Neural cell (in vitro differentiated cells): ENCODE measurements at regions not wholly inside any gene's neighbourhood (a gene's known extent, or its start where the extent isn't known, plus 50 kb on each side); places are given as distances from the start of the nearest gene placed in this dataset.

Experiments
- EZH2 ChIP-seq: fragments of 200-600, 300-800 bp; shearing (Covaris generic), sonication (generic); IDR thresholded peaks from 2 replicates; pipeline ENCODE4 v1.6.1; 2014; ENCODE audit warnings: antibody characterized with exemption, low read length, borderline replicate concordance, mild to moderate bottlenecking; ENCODE audit not compliant: insufficient read depth, poor library complexity, severe bottlenecking
- POLR2AphosphoS5 ChIP-seq: IDR thresholded peaks from 2 replicates; pipeline ENCODE4 v1.6.1; 2012
- TAF1 ChIP-seq: IDR thresholded peaks from 2 replicates; pipeline ENCODE4 v1.6.1; 2012; ENCODE audit warnings: low read depth
- TF ChIP-seq, protein P1 (sequence below): fragments of 450-650 bp; IDR thresholded peaks from 2 replicates; pipeline ENCODE4 v1.5.1; 2014; ENCODE audit warnings: antibody characterized with exemption, mild to moderate bottlenecking, moderate library complexity; ENCODE audit not compliant: poor library complexity, severe bottlenecking

DNA sequence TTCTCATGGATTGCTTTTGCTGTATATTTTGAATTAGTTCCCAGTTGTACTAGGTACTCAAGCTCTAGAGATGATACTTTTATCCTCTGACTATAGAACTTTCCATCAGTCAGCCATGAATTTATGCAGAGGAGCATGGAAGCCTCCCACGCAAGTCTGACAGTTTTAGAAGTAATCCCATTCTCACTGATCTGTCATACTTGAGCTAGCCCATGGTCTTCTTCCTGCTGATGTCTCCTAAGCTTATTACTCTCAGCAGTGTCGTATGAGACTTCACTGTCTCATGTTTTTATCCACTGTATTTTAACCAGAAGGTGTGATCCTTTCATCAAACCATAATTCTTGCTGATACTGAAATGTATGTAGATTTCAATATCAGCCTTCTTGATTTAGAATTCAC lies 715.2 kb upstream of the MARCKS start:
- no peak for TF ChIP-seq TAF1
- TF ChIP-seq, protein P1, sequence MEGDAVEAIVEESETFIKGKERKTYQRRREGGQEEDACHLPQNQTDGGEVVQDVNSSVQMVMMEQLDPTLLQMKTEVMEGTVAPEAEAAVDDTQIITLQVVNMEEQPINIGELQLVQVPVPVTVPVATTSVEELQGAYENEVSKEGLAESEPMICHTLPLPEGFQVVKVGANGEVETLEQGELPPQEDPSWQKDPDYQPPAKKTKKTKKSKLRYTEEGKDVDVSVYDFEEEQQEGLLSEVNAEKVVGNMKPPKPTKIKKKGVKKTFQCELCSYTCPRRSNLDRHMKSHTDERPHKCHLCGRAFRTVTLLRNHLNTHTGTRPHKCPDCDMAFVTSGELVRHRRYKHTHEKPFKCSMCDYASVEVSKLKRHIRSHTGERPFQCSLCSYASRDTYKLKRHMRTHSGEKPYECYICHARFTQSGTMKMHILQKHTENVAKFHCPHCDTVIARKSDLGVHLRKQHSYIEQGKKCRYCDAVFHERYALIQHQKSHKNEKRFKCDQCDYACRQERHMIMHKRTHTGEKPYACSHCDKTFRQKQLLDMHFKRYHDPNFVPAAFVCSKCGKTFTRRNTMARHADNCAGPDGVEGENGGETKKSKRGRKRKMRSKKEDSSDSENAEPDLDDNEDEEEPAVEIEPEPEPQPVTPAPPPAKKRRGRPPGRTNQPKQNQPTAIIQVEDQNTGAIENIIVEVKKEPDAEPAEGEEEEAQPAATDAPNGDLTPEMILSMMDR, result no peak
- no peak for TF ChIP-seq POLR2AphosphoS5
- no peak for TF ChIP-seq EZH2
